ENCODE measurements at regions not wholly inside any gene's neighbourhood (a gene's known extent, or its start where the extent isn't known, plus 50 kb on each side); places are given as distances from the start of the nearest gene placed in this dataset.

- TF ChIP-seq EZH2 (IDR thresholded peaks at IDR 0.05; ENCODE audit: low read length), result no peak
- TF ChIP-seq CTCF (optimal IDR thresholded peaks at IDR 0.05 in 1 of 3, IDR thresholded peaks at IDR 0.05 in 1 of 3, conservative IDR thresholded peaks at IDR 0.05 in 1 of 3; ENCODE audit: extremely low read depth in 1 of 3, insufficient read depth in 2 of 3, low read length in 3 of 3), result no peak
Observed at GRCh38 chr2:126750506-126750905, 94.5 kb downstream of the GYPC start.

Measured in keratinocyte (primary cell).